ENCODE measurements at regions not wholly inside any gene's neighbourhood (a gene's known extent, or its start where the extent isn't known, plus 50 kb on each side); places are given as distances from the start of the nearest gene placed in this dataset.
A peak's percentile ranks its signal among the peaks of the same experiment; 100 is the strongest.

GRCh38 chr4:18319431-18319830 lies 297.9 kb upstream of the LCORL start:
- Histone ChIP-seq H3K9me3 (replicated peaks in 1 of 3) (no peaks in the 10 kb centered on the region), H3K27me3 (no peaks in the 10 kb centered on the region), H3K27ac (peak overlapping the region in 3 of 5 donors; percentile 51 to 91 (median 89)), H3K4me3 (peak overlapping the region in 1 of 4 donors; percentile 18), H3K4me1 (replicated peaks in 1 of 2) (peaks cover 0 to 15% of the 10 kb centered on the region in 2 donors), H3K36me3 (replicated peaks in 1 of 2) (no peaks in the 10 kb centered on the region)
- DNase-seq = no peak
- intact Hi-C loops (cut with DNase I) = no loop called here
- WGBS, 4 donors = 52 to 59% (median 54%) methylated on average over 6 of the region's 6 CpGs
- TF ChIP-seq POLR2A (IDR thresholded peaks at IDR 0.05) (no peak), CTCF (IDR thresholded peaks at IDR 0.05) (no peak)

- H3K27ac ChIP-seq = peak overlapping the region in 4 of 5 donors; percentile 36 to 91 (median 70)
- WGBS, 4 donors = 14 to 29% (median 17%) methylated on average over 15 to 22 of the region's 22 CpGs
- intact Hi-C loops (cut with DNase I) = no loop called here
Measured at GRCh38 chr4:18318682-18319388, 297.3 kb upstream of the LCORL start.

GRCh38 chr4:18314731-18315130 lies 293.2 kb upstream of the LCORL start:
- intact Hi-C loops (cut with DNase I) = no loop called here
- Histone ChIP-seq H3K4me1 (replicated peaks in 1 of 2) (peaks cover 0 to 14% of the 10 kb centered on the region in 2 donors), H3K9me3 (replicated peaks in 1 of 3) (no peaks in the 10 kb centered on the region), H3K36me3 (replicated peaks in 1 of 2) (no peaks in the 10 kb centered on the region), H3K27ac (no peak overlapping the region), H3K27me3 (no peaks in the 10 kb centered on the region), H3K4me3 (no peak overlapping the region)
- 74 to 82% (median 80%) methylated on average over 3 of the region's 3 CpGs for WGBS, 4 donors
- no peak for DNase-seq
- TF ChIP-seq CTCF (IDR thresholded peaks at IDR 0.05) = no peak

More at GRCh38 chr4:18318682-18319388, 297.3 kb upstream of the LCORL start:
- peak overlapping the region in 1 of 4 donors; percentile 18 for H3K4me3 ChIP-seq
- H3K4me1 ChIP-seq (replicated peaks in 1 of 2) = peaks cover 0 to 15% of the 10 kb centered on the region in 2 donors
- peak; percentile 70 to 93 (median 86) for DNase-seq
- TF ChIP-seq POLR2A (IDR thresholded peaks at IDR 0.05) (peak; percentile 39 to 54), CTCF (IDR thresholded peaks at IDR 0.05) (no peak)
- no peaks in the 10 kb centered on the region for H3K27me3 ChIP-seq
- H3K36me3 ChIP-seq (replicated peaks in 1 of 2) = no peaks in the 10 kb centered on the region
- H3K9me3 ChIP-seq (replicated peaks in 1 of 3) = no peaks in the 10 kb centered on the region

GRCh38 chr4:18297684-18298083 lies 276.1 kb upstream of the LCORL start:
- Histone ChIP-seq H3K36me3 (replicated peaks in 1 of 2) (no peaks in the 10 kb centered on the region), H3K4me3 (peak overlapping the region in 1 of 4 donors; percentile 18), H3K27me3 (no peaks in the 10 kb centered on the region), H3K9me3 (replicated peaks in 1 of 3) (no peaks in the 10 kb centered on the region), H3K27ac (no peak overlapping the region), H3K4me1 (replicated peaks in 1 of 2) (no peaks in the 10 kb centered on the region)
- WGBS, 4 donors = 36 to 48% (median 48%) methylated on average over 2 of the region's 2 CpGs
- intact Hi-C loops (cut with DNase I) = no loop called here
- TF ChIP-seq POLR2A (IDR thresholded peaks at IDR 0.05) (no peak), CTCF (IDR thresholded peaks at IDR 0.05) (no peak)
- no peak for DNase-seq

Data from adrenal gland (tissue), 9 donors.